ENCODE measurements at regions not wholly inside any gene's neighbourhood (a gene's known extent, or its start where the extent isn't known, plus 50 kb on each side); places are given as distances from the start of the nearest gene placed in this dataset.
"Not testable (repeated sequence)": the region's sequence is repeated elsewhere in the genome, so short reads cannot be mapped to it uniquely, and the experiment has no call there.

DNA sequence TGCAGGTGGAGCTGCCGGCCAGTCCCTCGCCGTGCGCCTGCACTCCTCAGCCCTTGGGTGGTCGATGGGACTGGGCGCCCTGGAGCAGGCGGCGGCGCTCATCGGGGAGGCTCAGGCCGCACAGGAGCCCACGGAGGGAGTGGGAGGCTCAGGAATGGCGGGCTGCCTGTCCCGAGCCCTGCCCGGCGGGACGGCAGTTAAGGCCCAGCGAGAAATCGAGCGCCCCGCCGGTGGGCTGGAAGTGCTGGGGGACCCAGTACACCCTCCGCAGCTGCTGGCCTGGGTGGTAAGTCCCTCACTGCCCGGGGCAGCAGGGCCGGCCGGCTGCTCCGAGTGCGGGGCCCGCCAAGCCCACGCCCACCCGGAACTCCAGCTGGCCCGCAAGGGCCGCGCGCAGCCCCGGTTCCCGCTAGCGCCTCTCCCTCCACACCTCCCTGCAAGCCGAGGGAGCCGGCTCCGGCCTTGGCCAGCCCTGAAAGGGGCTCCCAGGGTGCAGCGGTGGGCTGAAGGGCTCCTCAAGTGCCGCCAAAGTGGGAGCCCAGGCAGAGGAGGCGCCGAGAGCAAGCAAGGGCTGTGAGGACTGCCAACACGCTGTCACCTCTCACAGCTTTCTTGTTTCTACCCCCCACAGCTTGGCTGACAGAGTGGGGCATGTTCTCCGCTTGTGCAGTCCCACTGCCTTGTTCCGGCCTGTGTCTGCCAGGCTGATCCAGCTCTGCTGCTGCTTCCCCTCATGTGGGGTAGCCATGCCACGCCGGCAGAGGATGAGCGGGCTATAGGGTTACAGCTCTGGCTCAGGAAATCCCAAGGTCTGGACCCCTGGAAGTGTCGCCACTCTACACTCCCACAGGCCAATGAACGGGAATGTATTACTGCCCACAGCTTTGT, 886.7 kb downstream of the FAT4 start:
- TF ChIP-seq, protein P1, sequence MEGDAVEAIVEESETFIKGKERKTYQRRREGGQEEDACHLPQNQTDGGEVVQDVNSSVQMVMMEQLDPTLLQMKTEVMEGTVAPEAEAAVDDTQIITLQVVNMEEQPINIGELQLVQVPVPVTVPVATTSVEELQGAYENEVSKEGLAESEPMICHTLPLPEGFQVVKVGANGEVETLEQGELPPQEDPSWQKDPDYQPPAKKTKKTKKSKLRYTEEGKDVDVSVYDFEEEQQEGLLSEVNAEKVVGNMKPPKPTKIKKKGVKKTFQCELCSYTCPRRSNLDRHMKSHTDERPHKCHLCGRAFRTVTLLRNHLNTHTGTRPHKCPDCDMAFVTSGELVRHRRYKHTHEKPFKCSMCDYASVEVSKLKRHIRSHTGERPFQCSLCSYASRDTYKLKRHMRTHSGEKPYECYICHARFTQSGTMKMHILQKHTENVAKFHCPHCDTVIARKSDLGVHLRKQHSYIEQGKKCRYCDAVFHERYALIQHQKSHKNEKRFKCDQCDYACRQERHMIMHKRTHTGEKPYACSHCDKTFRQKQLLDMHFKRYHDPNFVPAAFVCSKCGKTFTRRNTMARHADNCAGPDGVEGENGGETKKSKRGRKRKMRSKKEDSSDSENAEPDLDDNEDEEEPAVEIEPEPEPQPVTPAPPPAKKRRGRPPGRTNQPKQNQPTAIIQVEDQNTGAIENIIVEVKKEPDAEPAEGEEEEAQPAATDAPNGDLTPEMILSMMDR (IDR thresholded peaks at IDR 0.05): not testable (repeated sequence)
- not testable (repeated sequence) for TF ChIP-seq EP300, POLR2A, POLR2AphosphoS5 (IDR thresholded peaks at IDR 0.05)

Measured in suprapubic skin (tissue), 4 donors.